Activated T-cell treated with anti-CD3 and anti-CD28 coated beads for 48 hours (primary cell): ENCODE measurements at regions not wholly inside any gene's neighbourhood (a gene's known extent, or its start where the extent isn't known, plus 50 kb on each side); places are given as distances from the start of the nearest gene placed in this dataset.

Experiments used
- DNase-seq: peaks from one replicate; pipeline ENCODE4 v3.0.0-alpha.2; 2020; ENCODE audit warnings: low read depth

DNA sequence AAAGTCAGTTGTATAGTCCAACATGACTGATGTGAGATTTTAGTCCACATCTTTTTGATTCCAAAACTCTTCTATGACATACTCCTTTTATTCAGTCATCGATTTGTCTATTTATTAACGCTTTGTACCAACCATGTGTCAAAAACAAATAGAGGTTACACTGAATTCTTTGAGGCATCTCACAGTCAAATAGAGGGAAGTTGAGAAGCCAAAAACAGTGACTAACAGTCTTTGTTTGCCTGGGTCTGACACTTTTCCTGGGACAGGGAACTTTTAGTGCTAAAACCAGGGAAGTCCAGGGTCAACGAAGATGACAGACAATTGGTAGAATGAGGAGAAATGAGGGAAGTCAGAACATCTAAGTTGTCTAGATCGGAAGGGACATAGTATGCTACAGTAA is 169.9 kb upstream of the HS3ST1 start:
- no peak for DNase-seq

- no peak for DNase-seq
These were observed 168.8 kb upstream of the HS3ST1 start for GRCh38 chr4:11597506-11597905.

GRCh38 chr4:11596989-11597388 is 168.3 kb upstream of the HS3ST1 start:
- no peak for DNase-seq

- no peak for DNase-seq
These were observed 165.0 kb upstream of the HS3ST1 start for GRCh38 chr4:11593576-11594116.

DNA sequence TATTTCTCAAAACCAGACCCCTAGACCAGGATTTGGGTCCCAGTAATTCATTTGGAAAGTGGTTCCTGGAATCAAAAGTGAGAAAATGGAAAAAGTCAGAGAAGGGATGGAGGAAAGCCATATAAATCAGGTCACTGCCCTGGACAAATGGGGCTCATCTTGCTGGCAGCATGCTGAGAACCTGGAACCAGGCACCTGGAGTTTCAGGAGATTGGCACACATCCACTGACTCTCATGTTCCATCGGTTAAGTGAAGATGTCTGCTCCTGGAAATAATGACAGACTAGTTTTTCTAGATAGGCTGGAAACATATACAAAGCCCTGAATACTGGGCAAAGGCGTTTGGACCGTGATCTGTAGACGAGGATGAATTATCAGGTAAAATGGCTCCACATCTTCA is 163.6 kb upstream of the HS3ST1 start:
- DNase-seq, result no peak

DNA sequence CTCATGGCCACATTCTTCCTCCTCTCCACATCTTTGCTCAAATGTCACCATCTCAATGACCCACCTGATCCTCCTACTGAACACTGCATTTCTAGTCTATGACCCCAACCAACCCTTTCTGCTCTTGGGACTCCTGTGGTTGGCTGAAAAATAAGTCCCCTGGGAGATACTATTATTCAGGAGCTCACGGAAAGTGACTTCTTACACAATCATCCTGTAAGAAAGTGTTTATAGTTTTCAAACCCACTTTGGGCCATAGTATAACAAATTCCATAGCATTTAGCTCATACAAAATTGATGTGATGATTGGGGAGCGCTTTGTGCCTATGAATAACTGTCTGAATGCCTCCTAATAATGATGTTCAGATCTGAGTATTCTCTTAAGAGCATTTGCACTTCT is 161.4 kb upstream of the HS3ST1 start:
- no peak for DNase-seq

DNA sequence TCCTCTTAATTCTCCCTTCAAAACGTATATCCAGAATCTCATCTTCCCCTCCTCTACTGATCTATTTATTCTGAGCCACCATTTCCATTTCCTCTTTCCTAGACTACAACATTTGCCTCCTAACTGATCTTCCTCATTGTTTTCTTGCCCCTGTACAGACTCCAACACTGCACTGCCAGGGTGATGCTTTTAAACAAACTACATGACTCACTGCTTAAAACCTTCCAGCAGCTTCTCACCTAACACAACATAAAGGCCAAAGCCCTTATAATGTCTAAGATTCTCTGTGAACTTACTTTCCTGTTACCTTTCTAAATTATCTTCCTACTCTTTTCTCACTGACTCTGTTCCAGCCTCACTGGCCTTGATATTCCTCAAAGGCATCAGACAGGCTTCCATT is 161.0 kb upstream of the HS3ST1 start:
- no peak for DNase-seq

DNA sequence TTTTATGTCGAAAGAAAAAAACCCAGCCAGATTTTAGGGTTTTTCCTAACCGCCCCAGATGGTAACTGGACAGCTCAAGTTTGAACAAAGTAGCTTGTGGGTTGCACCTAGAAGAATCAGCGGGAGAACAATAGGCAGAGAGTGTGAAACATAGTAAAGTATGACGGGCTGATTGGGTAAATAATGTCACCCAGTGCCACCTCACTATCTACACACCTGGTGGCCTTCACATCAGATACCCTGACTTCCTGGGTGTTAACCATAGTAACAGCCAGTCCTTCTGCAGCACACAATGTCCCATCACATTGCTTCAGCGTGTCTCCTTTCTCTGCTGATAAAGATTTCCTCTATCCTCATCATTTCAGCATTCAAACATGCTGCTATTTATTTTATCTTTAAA is 159.1 kb upstream of the HS3ST1 start:
- DNase-seq, result no peak

- no peak for DNase-seq
These were observed 156.8 kb upstream of the HS3ST1 start for GRCh38 chr4:11585506-11585905.

GRCh38 chr4:11568511-11568910 is 139.8 kb upstream of the HS3ST1 start:
- no peak for DNase-seq

- DNase-seq, result no peak
These were observed 137.8 kb upstream of the HS3ST1 start for GRCh38 chr4:11566444-11567022.

- DNase-seq, result no peak
These were observed 137.2 kb upstream of the HS3ST1 start for GRCh38 chr4:11565899-11566298.

GRCh38 chr4:11565213-11565612 is 136.5 kb upstream of the HS3ST1 start:
- DNase-seq, result no peak

- no peak for DNase-seq
These were observed 135.3 kb upstream of the HS3ST1 start for GRCh38 chr4:11564021-11564420.

DNA sequence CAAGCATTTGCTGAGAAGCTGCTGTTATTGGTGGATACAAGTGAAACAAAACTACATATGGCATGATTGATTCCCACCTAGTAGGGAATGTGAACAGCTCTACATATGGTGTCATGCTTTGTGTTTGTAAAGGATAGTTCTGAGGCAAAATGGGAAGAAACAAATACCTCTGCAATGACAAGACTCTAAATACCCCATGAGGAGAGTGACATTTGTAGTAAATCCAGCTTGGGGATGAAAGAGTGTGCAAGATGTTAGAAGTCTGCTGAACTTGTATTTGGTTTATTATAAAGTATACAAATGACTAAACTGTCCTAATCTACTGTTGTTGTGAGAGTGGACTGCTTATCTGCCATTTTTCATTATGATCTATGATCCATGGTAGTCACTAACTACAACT is 120.8 kb upstream of the HS3ST1 start:
- DNase-seq, result no peak

- DNase-seq, result no peak
These were observed 119.9 kb upstream of the HS3ST1 start for GRCh38 chr4:11548597-11549082.

- DNase-seq, result no peak
These were observed 117.9 kb upstream of the HS3ST1 start for GRCh38 chr4:11546391-11547175.

DNA sequence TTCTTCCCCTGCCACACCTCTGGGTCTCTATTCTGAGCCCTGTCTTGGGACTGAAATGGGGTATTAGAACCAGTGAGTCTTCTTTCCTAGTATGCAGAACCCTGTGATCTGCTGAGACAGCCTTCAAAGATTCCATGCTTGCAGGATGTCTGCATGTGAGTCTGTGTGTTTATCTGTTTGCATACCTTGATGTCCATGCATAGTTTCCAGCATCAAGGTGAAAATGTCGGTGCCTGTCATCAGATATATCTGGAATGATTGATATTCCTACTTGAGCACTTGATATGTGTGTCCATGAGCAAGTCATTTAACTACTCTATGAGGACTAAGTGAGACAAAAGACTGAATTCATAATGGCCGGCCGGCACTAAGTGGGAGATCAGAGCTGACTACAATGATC is 117.0 kb upstream of the HS3ST1 start:
- no peak for DNase-seq

GRCh38 chr4:11544211-11544610 is 115.5 kb upstream of the HS3ST1 start:
- no peak for DNase-seq

GRCh38 chr4:11543706-11544105 is 115.0 kb upstream of the HS3ST1 start:
- no peak for DNase-seq

DNA sequence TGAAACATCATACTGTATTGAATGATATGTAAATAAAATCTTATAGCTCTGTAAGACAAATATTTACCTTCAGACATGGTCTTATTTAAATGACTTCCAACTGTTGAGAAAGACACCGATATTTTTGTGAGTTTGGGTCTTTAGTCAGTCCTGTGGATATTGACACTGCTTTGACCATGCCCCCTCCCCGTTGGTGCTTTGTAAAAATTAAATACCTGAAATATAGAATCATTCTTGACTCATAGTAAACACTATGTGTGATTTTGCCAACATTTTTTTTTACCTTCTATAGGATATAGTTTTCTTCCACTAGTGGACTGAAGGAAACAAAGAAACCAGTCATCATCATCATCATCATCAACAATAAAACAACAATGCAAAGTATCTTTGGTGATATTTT is 114.3 kb upstream of the HS3ST1 start:
- no peak for DNase-seq

GRCh38 chr4:11537846-11538245 is 109.2 kb upstream of the HS3ST1 start:
- no peak for DNase-seq

GRCh38 chr4:11535333-11535732 is 106.6 kb upstream of the HS3ST1 start:
- no peak for DNase-seq
